ENCODE measurements at regions not wholly inside any gene's neighbourhood (a gene's known extent, or its start where the extent isn't known, plus 50 kb on each side); places are given as distances from the start of the nearest gene placed in this dataset.

GRCh38 chr1:112770724-112771123 is 55.6 kb upstream of the PPM1J start:
- ATAC-seq (ENCODE audit: low read depth) (no peak), DNase-seq (no peak)
- H3K9me3 ChIP-seq (ENCODE audit: control insufficient read depth, insufficient read depth, low read length), result peaks cover 3% of the 10 kb centered on the region; the same call in 1 of the 2 replicates
- no peak for TF ChIP-seq RAD21 (IDR thresholded peaks at IDR 0.05; ENCODE audit: low read length)
- TF ChIP-seq CEBPB (IDR thresholded peaks at IDR 0.05; ENCODE audit: low read depth, low read length), result no peak
- no peak for TF ChIP-seq RFX5 (IDR thresholded peaks at IDR 0.05; ENCODE audit: low read depth, low read length)
- TF ChIP-seq, protein P1, sequence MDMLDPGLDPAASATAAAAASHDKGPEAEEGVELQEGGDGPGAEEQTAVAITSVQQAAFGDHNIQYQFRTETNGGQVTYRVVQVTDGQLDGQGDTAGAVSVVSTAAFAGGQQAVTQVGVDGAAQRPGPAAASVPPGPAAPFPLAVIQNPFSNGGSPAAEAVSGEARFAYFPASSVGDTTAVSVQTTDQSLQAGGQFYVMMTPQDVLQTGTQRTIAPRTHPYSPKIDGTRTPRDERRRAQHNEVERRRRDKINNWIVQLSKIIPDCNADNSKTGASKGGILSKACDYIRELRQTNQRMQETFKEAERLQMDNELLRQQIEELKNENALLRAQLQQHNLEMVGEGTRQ (IDR thresholded peaks at IDR 0.05; ENCODE audit: low read depth, low read length), result no peak
- no peak for TF ChIP-seq NFE2L2 (IDR thresholded peaks at IDR 0.05; ENCODE audit: low read depth, low read length)
- TF ChIP-seq RCOR1 (IDR thresholded peaks at IDR 0.05; ENCODE audit: insufficient replicate concordance, low read length), result no peak
- no peak for TF ChIP-seq MAZ (IDR thresholded peaks at IDR 0.05; ENCODE audit: borderline replicate concordance, low read depth, low read length)
- TF ChIP-seq MAFK (IDR thresholded peaks at IDR 0.05; ENCODE audit: low read depth, low read length), result no peak
- TF ChIP-seq CTCF (conservative IDR thresholded peaks at IDR 0.05; ENCODE audit: low read depth, low read length), result no peak
- TF ChIP-seq BHLHE40 (IDR thresholded peaks at IDR 0.05; ENCODE audit: low read depth, low read length), result no peak
- no peak for TF ChIP-seq FOS (IDR thresholded peaks at IDR 0.05; ENCODE audit: low read depth, low read length)
- H2BK20ac ChIP-seq (ENCODE audit: low read depth, low read length), result no peak overlapping the region
- H2BK5ac ChIP-seq (ENCODE audit: low read depth, low read length, poor library complexity, severe bottlenecking), result no peak overlapping the region
- H3K9ac ChIP-seq (ENCODE audit: low read depth, low read length), result no peak overlapping the region
- no peak overlapping the region for H3K4me3 ChIP-seq (ENCODE audit: insufficient read depth, low read depth, low read length)
- H3K14ac ChIP-seq (replicated peaks; ENCODE audit: low read depth, low read length), result no peak overlapping the region
- H3K4ac ChIP-seq (ENCODE audit: low read depth, low read length), result no peak overlapping the region
- peaks cover 5% of the 10 kb centered on the region; the same call in 1 of the 2 replicates for H3K27me3 ChIP-seq (ENCODE audit: control insufficient read depth, insufficient read depth, low read length)
- H3K23ac ChIP-seq (ENCODE audit: low read depth, low read length), result no peak overlapping the region
- H2BK15ac ChIP-seq (ENCODE audit: low read depth, low read length), result no peak overlapping the region
- ChIA-PET CTCF (interaction anchor here (1.0 to 1.8 kb wide), 2 partner anchors 52 to 55 kb away, joined by 3 to 6 read pairs; partner anchors contain the start of gene PPM1J), POLR2A (ENCODE audit: unreplicated experiment) (no interaction called here)
- no peak overlapping the region for H2AK9ac ChIP-seq (replicated peaks; ENCODE audit: low read depth, low read length, poor library complexity)
- BruUV-seq (replicated peaks), result no TSS peak
- no peak overlapping the region for H3K18ac ChIP-seq (ENCODE audit: low read depth, low read length)
- H3K56ac ChIP-seq (ENCODE audit: extremely low read depth, insufficient read depth, low read length), result no peak overlapping the region
- H4K8ac ChIP-seq (ENCODE audit: low read depth in 2 of 2, low read length in 2 of 2), result no peak overlapping the region
- H3K79me1 ChIP-seq (ENCODE audit: low read depth in 1 of 2, low read length in 2 of 2), result no peaks in the 10 kb centered on the region
- H4K91ac ChIP-seq (ENCODE audit: insufficient read depth, low read depth, low read length), result no peak overlapping the region
- in situ Hi-C loops (cut with MboI; ENCODE audit: low sequenced_read_pairs), result no loop called here
- H2AFZ ChIP-seq (replicated peaks; ENCODE audit: low read length, poor library complexity), result no peak overlapping the region
- H3K27ac ChIP-seq (ENCODE audit: insufficient read depth, low read length), result no peak overlapping the region
- intact Hi-C loops (cut with micrococcal nuclease), result no loop called here
- no peaks in the 10 kb centered on the region for H3K9me1 ChIP-seq (ENCODE audit: insufficient read depth, low read length)
- dilution Hi-C loops (cut with HindIII; ENCODE audit: low sequenced_read_pairs, unreplicated experiment), result no loop called here
- no peak overlapping the region for H2AK5ac ChIP-seq (ENCODE audit: low read depth, low read length)
- no peak overlapping the region for H3K4me2 ChIP-seq (ENCODE audit: low read depth, low read length)
- WGBS, 2 experiments (ENCODE audit: extremely low coverage in 2 of 2, insufficient read length in 1 of 2), result no CpG with 5 or more reads among the region's 4 CpGs
- no peaks in the 10 kb centered on the region for H4K20me1 ChIP-seq (ENCODE audit: insufficient read depth, low read length)
- no peak overlapping the region for H4K5ac ChIP-seq (ENCODE audit: low read depth, low read length)
- H2BK120ac ChIP-seq (ENCODE audit: low read depth, low read length), result no peak overlapping the region
- no peaks in the 10 kb centered on the region for H3K4me1 ChIP-seq (ENCODE audit: control insufficient read depth, insufficient read depth, low read length)
- H3K36me3 ChIP-seq (ENCODE audit: control insufficient read depth, insufficient read depth, low read length), result no peaks in the 10 kb centered on the region

Measured in IMR-90 (cell line).